GM23338 (cell line): ENCODE measurements at regions not wholly inside any gene's neighbourhood (a gene's known extent, or its start where the extent isn't known, plus 50 kb on each side); places are given as distances from the start of the nearest gene placed in this dataset.

Experiments
- ATAC-seq: fragments of 200-7000 bp; cut with Tn5 transposase; 3 replicates; pipeline ENCODE4 v1.9.1; 2020
- DNase-seq: peaks from one replicate; pipeline ENCODE4 v3.0.0-alpha.2; 2015; ENCODE audit warnings: low spot score
- H2AFZ ChIP-seq: fragments of 200-600 bp; sonication (generic); 2 replicates; pipeline ENCODE4 v1.8.0; 2016; ENCODE audit warnings: antibody characterized with exemption, mild to moderate bottlenecking, moderate library complexity
- H3F3A ChIP-seq: fragments of 200-600 bp; sonication (generic); replicated peaks from 2 replicates; pipeline ENCODE4 v1.8.0; 2017; ENCODE audit warnings: antibody characterized with exemption, mixed run types, low read depth
- H3K27ac ChIP-seq: fragments of 200-600 bp; sonication (generic); 2 replicates; pipeline ENCODE4 v1.6.1; 2016; ENCODE audit warnings: low read depth
- H3K27me3 ChIP-seq: fragments of 200-600 bp; sonication (generic); 2 replicates; pipeline ENCODE4 v1.8.0; 2016; ENCODE audit warnings: mild to moderate bottlenecking, mixed run types, moderate library complexity; ENCODE audit not compliant: insufficient read depth
- H3K36me3 ChIP-seq: fragments of 200-600 bp; sonication (generic); 2 replicates; pipeline ENCODE4 v1.8.0; 2016; ENCODE audit warnings: mild to moderate bottlenecking; ENCODE audit not compliant: insufficient read depth
- H3K4me1 ChIP-seq: fragments of 200-600 bp; sonication (generic); 2 replicates; pipeline ENCODE4 v1.8.0; 2016; ENCODE audit warnings: mild to moderate bottlenecking, moderate library complexity; ENCODE audit not compliant: insufficient read depth
- H3K4me2 ChIP-seq: fragments of 200-600 bp; sonication (generic); 2 replicates; pipeline ENCODE4 v1.7.1; 2017; ENCODE audit warnings: mixed run types
- H3K4me3 ChIP-seq: fragments of 200-600 bp; sonication (generic); 2 replicates; pipeline ENCODE4 v1.6.1; 2016; ENCODE audit warnings: mixed run types
- H3K79me2 ChIP-seq: fragments of 200-600 bp; sonication (generic); replicated peaks from 2 replicates; pipeline ENCODE4 v1.8.0; 2017; ENCODE audit warnings: mild to moderate bottlenecking; ENCODE audit not compliant: insufficient read depth
- H3K9me2 ChIP-seq: fragments of 200-600 bp; sonication (generic); 2 replicates; pipeline ENCODE4 v1.8.0; 2017; ENCODE audit not compliant: insufficient read depth
- H4K20me1 ChIP-seq: fragments of 200-600 bp; sonication (generic); replicated peaks from 2 replicates; pipeline ENCODE4 v1.8.0; 2017; ENCODE audit warnings: mild to moderate bottlenecking; ENCODE audit not compliant: insufficient read depth
- H3K27ac Mint-ChIP-seq: 2 replicates; pipeline ENCODE4 v1.8.0; 2020; ENCODE audit warnings: inconsistent platforms, mild to moderate bottlenecking, moderate library complexity, mixed read lengths
- H3K27me3 Mint-ChIP-seq: 3 replicates; pipeline ENCODE4 v1.8.0; 2022; ENCODE audit warnings: low read depth, mild to moderate bottlenecking, moderate library complexity, mixed read lengths, inconsistent platforms; ENCODE audit not compliant: insufficient read depth, poor library complexity
- H3K36me3 Mint-ChIP-seq: 3 replicates; pipeline ENCODE4 v1.8.0; 2021; ENCODE audit warnings: low read depth, mild to moderate bottlenecking, inconsistent platforms, moderate library complexity, mixed read lengths
- H3K4me1 Mint-ChIP-seq: 3 replicates; pipeline ENCODE4 v1.8.0; 2020; ENCODE audit warnings: mild to moderate bottlenecking, inconsistent platforms, mixed read lengths
- H3K4me3 Mint-ChIP-seq: 3 replicates; pipeline ENCODE4 v1.8.0; 2021; ENCODE audit warnings: moderate library complexity, mild to moderate bottlenecking, inconsistent platforms, mixed read lengths
- H3K9me3 Mint-ChIP-seq: 3 replicates; pipeline ENCODE4 v1.8.0; 2020; ENCODE audit warnings: moderate library complexity, mild to moderate bottlenecking, inconsistent platforms, mixed read lengths
- CTCF ChIP-seq, 2 experiments: fragments of 200-600 bp in 1 of 2; sonication (generic) in 1 of 2; conservative IDR thresholded peaks; 2 replicates each; pipeline versions ENCODE4 v1.5.1 to v1.6.1; 2016 to 2017; ENCODE audit warnings: antibody characterized with exemption in 2 of 2, low read depth in 2 of 2, mild to moderate bottlenecking in 2 of 2, moderate library complexity in 1 of 2
- ETS1 ChIP-seq: IDR thresholded peaks from 2 replicates; pipeline ENCODE4 v1.6.1; 2016; ENCODE audit warnings: antibody characterized with exemption
- EZH2phosphoT487 ChIP-seq: fragments of 200-600 bp; sonication (generic); IDR thresholded peaks from one replicate; pipeline ENCODE4 v1.8.1; 2018; ENCODE audit warnings: antibody characterized with exemption; ENCODE audit not compliant: unreplicated experiment
- NANOG ChIP-seq: IDR thresholded peaks from 2 replicates; pipeline ENCODE4 v1.6.1; 2016; ENCODE audit warnings: antibody characterized with exemption, borderline replicate concordance
- STAT1 ChIP-seq: IDR thresholded peaks from one replicate; pipeline ENCODE4 v1.6.1; 2016; ENCODE audit warnings: antibody characterized with exemption; ENCODE audit not compliant: unreplicated experiment
- ZNF331 ChIP-seq: fragments of 250-450 bp; sonication (Bioruptor Pico); IDR thresholded peaks from 2 replicates; pipeline ENCODE4 v1.5.0; 2020; ENCODE audit warnings: low read depth, mild to moderate bottlenecking, moderate library complexity
- ZNF462 ChIP-seq: fragments of 250-450 bp; sonication (Bioruptor Pico); IDR thresholded peaks from 2 replicates; pipeline ENCODE4 v1.5.0; 2020; ENCODE audit warnings: mild to moderate bottlenecking, moderate library complexity

GRCh38 chr2:195520671-195521155 lies 136.3 kb upstream of the SLC39A10 start:
- Mint-ChIP-seq H3K4me1 (0 out of 3 replicates have a peak, but pooled peaks cover 2% of the 10 kb centered on the region), H3K4me3 (no peak overlapping the region), H3K27ac (no peak overlapping the region), H3K36me3 (peaks cover 9% of the 10 kb centered on the region; the same call in 2 of the 3 replicates), H3K27me3 (no peaks in the 10 kb centered on the region), H3K9me3 (peaks cover 18% of the 10 kb centered on the region)
- TF ChIP-seq CTCF (conservative IDR thresholded peaks at IDR 0.05; ENCODE audit: low read depth in 2 of 2) (peak; percentile 18 to 49; a peak in 3 of 4 replicates), EZH2phosphoT487 (no peak)
- Histone ChIP-seq H3K4me3 (no peak overlapping the region), H3K27ac (no peak overlapping the region), H3K4me1 (peaks cover 4% of the 10 kb centered on the region; the same call in 1 of the 2 replicates), H2AFZ (peak overlapping the region; percentile 75; the same call in 1 of the 2 replicates), H3K4me2 (no peak overlapping the region), H3K27me3 (no peaks in the 10 kb centered on the region), H3K9me2 (no peaks in the 10 kb centered on the region), H3K79me2 (no peaks in the 10 kb centered on the region), H3F3A (no peaks in the 10 kb centered on the region), H3K36me3 (no peaks in the 10 kb centered on the region; the same call in 1 of the 2 replicates), H4K20me1 (no peaks in the 10 kb centered on the region)
- ATAC-seq (no peak), DNase-seq (peak; percentile 27)

GRCh38 chr2:195515551-195515950 lies 141.5 kb upstream of the SLC39A10 start:
- Mint-ChIP-seq H3K27ac (no peak overlapping the region), H3K27me3 (no peaks in the 10 kb centered on the region), H3K4me3 (no peak overlapping the region), H3K36me3 (no peaks in the 10 kb centered on the region), H3K4me1 (no peaks in the 10 kb centered on the region), H3K9me3 (peaks cover 7% of the 10 kb centered on the region)
- Histone ChIP-seq H3K4me1 (no peaks in the 10 kb centered on the region), H3K27me3 (no peaks in the 10 kb centered on the region), H2AFZ (no peak overlapping the region), H3K4me2 (no peak overlapping the region), H3K27ac (no peak overlapping the region), H3K9me2 (peaks cover 6% of the 10 kb centered on the region; the same call in 1 of the 2 replicates), H3K4me3 (no peak overlapping the region), H4K20me1 (no peaks in the 10 kb centered on the region), H3K79me2 (no peaks in the 10 kb centered on the region), H3F3A (no peaks in the 10 kb centered on the region), H3K36me3 (no peaks in the 10 kb centered on the region)
- ATAC-seq (no peak), DNase-seq (no peak)
- TF ChIP-seq CTCF (conservative IDR thresholded peaks at IDR 0.05; ENCODE audit: low read depth in 2 of 2) (no peak), ZNF331 (CRISPR knock-in tag) (no peak), ETS1 (no peak), ZNF462 (CRISPR knock-in tag) (no peak), STAT1 (no peak), NANOG (no peak)
